ENCODE measurements at regions not wholly inside any gene's neighbourhood (a gene's known extent, or its start where the extent isn't known, plus 50 kb on each side); places are given as distances from the start of the nearest gene placed in this dataset.

GRCh38 chr3:26346497-26346896, 276.1 kb upstream of the LRRC3B start:
- Histone ChIP-seq H3K9me3 (ENCODE audit: control insufficient read depth in 2 of 2, low read length in 2 of 2) (peaks cover 5% of the 10 kb centered on the region in 2 experiments), H3K4me1 (ENCODE audit: control insufficient read depth, insufficient read depth, low read length, poor library complexity, severe bottlenecking) (no peaks in the 10 kb centered on the region), H3K27me3 (ENCODE audit: control insufficient read depth, insufficient read depth, low read length) (no peaks in the 10 kb centered on the region), H3K4me3 (ENCODE audit: low read depth, low read length) (no peak overlapping the region), H3K27ac (ENCODE audit: insufficient read depth, low read length, poor library complexity, severe bottlenecking) (no peak overlapping the region), H3K36me3 (ENCODE audit: control insufficient read depth, insufficient read depth, low read length) (no peaks in the 10 kb centered on the region)
- H3K4me1 Mint-ChIP-seq = no peaks in the 10 kb centered on the region
- H3K4me3 Mint-ChIP-seq = no peak overlapping the region
- no peaks in the 10 kb centered on the region for H3K36me3 Mint-ChIP-seq
- H3K27ac Mint-ChIP-seq = no peak overlapping the region
- DNase-seq (no peak), ATAC-seq (ENCODE audit: low read depth in 2 of 2) (no peak)
- no peaks in the 10 kb centered on the region for H3K27me3 Mint-ChIP-seq
- H3K9me3 Mint-ChIP-seq = peaks cover 0 to 26% (median 6%) of the 10 kb centered on the region in 7 donors

DNA sequence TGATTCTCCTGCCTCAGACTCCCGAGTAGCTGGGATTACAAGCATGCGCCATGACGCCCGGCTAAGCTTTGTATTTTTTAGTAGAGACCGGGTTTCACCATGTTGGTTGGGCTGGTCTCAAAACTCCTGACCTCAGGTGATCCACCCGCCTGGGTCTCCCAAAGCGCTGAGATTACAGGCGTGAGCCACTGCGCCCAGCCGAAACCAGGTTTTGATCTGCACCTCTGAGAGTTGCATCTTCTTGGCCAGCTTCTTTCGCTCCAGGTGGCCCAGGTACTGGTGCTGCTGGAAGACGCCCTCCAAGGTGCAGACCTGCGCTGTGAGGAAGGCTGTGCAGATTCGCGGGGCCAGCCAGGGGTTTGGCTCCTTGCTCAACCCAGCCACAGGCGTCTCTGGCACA, 275.4 kb upstream of the LRRC3B start:
- Histone ChIP-seq H3K27ac (ENCODE audit: insufficient read depth, low read length, poor library complexity, severe bottlenecking) (no peak overlapping the region), H3K27me3 (ENCODE audit: control insufficient read depth, insufficient read depth, low read length) (no peaks in the 10 kb centered on the region), H3K4me3 (ENCODE audit: low read depth, low read length) (no peak overlapping the region), H3K4me1 (ENCODE audit: control insufficient read depth, insufficient read depth, low read length, poor library complexity, severe bottlenecking) (no peaks in the 10 kb centered on the region), H3K36me3 (ENCODE audit: control insufficient read depth, insufficient read depth, low read length) (no peaks in the 10 kb centered on the region), H3K9me3 (ENCODE audit: control insufficient read depth in 2 of 2, low read length in 2 of 2) (peaks cover 5% of the 10 kb centered on the region in 2 experiments)
- no peaks in the 10 kb centered on the region for H3K36me3 Mint-ChIP-seq
- no peak overlapping the region for H3K27ac Mint-ChIP-seq
- no peaks in the 10 kb centered on the region for H3K27me3 Mint-ChIP-seq
- H3K9me3 Mint-ChIP-seq = peaks cover 0 to 26% (median 6%) of the 10 kb centered on the region in 7 donors
- no peak for DNase-seq
- H3K4me1 Mint-ChIP-seq = no peaks in the 10 kb centered on the region
- ATAC-seq (ENCODE audit: low read depth in 2 of 2) = no peak
- H3K4me3 Mint-ChIP-seq = no peak overlapping the region

DNA sequence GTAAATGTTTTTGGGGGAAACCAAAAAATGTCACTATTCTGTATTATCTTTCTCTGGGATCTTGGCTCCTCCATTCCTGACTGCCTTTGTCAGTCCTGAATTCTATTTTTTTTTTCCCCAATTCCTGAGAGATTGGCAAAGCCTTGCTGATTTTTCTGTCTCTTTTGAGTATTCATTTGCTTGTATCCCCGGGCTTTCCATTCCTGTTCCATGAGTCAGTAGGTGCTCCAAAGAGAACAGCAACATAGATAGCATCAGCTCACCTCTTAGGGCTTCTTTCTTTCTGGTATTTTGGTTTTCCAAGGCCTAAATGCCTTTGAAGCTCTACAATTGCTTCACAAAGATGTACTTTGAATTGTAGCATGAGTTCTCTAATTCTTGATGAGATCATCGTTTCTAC, 271.7 kb upstream of the LRRC3B start:
- H3K4me1 Mint-ChIP-seq = no peaks in the 10 kb centered on the region
- no peak overlapping the region for H3K4me3 Mint-ChIP-seq
- no peaks in the 10 kb centered on the region for H3K36me3 ChIP-seq (ENCODE audit: control insufficient read depth, insufficient read depth, low read length)
- H3K4me1 ChIP-seq (ENCODE audit: control insufficient read depth, insufficient read depth, low read length, poor library complexity, severe bottlenecking) = no peaks in the 10 kb centered on the region
- no peaks in the 10 kb centered on the region for H3K36me3 Mint-ChIP-seq
- no peaks in the 10 kb centered on the region for H3K27me3 Mint-ChIP-seq
- peaks cover 5% of the 10 kb centered on the region in 2 experiments for H3K9me3 ChIP-seq (ENCODE audit: control insufficient read depth in 2 of 2, low read length in 2 of 2)
- no peak overlapping the region for H3K4me3 ChIP-seq (ENCODE audit: low read depth, low read length)
- no peak for ATAC-seq (ENCODE audit: low read depth in 2 of 2)
- no peak overlapping the region for H3K27ac Mint-ChIP-seq
- H3K9me3 Mint-ChIP-seq = peaks cover 0 to 38% (median 8%) of the 10 kb centered on the region in 7 donors
- no peak for DNase-seq
- no peak overlapping the region for H3K27ac ChIP-seq (ENCODE audit: insufficient read depth, low read length, poor library complexity, severe bottlenecking)
- H3K27me3 ChIP-seq (ENCODE audit: control insufficient read depth, insufficient read depth, low read length) = no peaks in the 10 kb centered on the region

GRCh38 chr3:26353097-26353496, 269.5 kb upstream of the LRRC3B start:
- Mint-ChIP-seq H3K9me3 (peaks cover 0 to 30% (median 10%) of the 10 kb centered on the region in 7 donors), H3K36me3 (no peaks in the 10 kb centered on the region), H3K4me1 (no peaks in the 10 kb centered on the region), H3K27ac (no peak overlapping the region), H3K27me3 (no peaks in the 10 kb centered on the region), H3K4me3 (no peak overlapping the region)
- DNase-seq = no peak
- H3K27ac ChIP-seq (ENCODE audit: insufficient read depth, low read length, poor library complexity, severe bottlenecking) = no peak overlapping the region
- no peaks in the 10 kb centered on the region for H3K36me3 ChIP-seq (ENCODE audit: control insufficient read depth, insufficient read depth, low read length)
- H3K4me3 ChIP-seq (ENCODE audit: low read depth, low read length) = no peak overlapping the region
- H3K27me3 ChIP-seq (ENCODE audit: control insufficient read depth, insufficient read depth, low read length) = no peaks in the 10 kb centered on the region
- H3K4me1 ChIP-seq (ENCODE audit: control insufficient read depth, insufficient read depth, low read length, poor library complexity, severe bottlenecking) = no peaks in the 10 kb centered on the region
- H3K9me3 ChIP-seq (ENCODE audit: control insufficient read depth in 2 of 2, low read length in 2 of 2) = peaks cover 3 to 5% of the 10 kb centered on the region in 2 experiments
- ATAC-seq (ENCODE audit: low read depth in 2 of 2) = no peak

DNA sequence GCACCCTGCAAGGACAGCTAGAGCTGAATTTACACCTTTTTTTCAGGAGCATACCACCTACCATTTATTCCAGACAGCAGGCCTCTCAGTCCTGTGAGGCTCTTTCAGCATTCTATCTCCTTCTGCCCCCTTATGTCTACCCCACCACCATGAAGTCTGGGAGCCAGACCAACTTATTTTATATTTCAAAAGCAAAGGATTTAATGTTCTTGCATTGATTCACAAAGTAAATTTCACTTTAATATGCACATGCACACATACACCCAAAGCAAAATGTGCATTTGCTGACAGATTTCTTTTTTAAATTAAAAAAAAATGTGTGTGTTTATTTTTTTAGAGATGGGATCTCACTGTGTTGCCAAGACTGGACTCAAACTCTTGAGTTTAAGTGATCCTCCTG, 264.2 kb upstream of the LRRC3B start:
- no peaks in the 10 kb centered on the region for H3K4me1 Mint-ChIP-seq
- H3K9me3 ChIP-seq (ENCODE audit: control insufficient read depth in 2 of 2, low read length in 2 of 2) = no peaks in the 10 kb centered on the region
- DNase-seq = no peak
- no peaks in the 10 kb centered on the region for H3K36me3 ChIP-seq (ENCODE audit: control insufficient read depth, insufficient read depth, low read length)
- H3K27ac ChIP-seq (ENCODE audit: insufficient read depth, low read length, poor library complexity, severe bottlenecking) = no peak overlapping the region
- H3K4me1 ChIP-seq (ENCODE audit: control insufficient read depth, insufficient read depth, low read length, poor library complexity, severe bottlenecking) = no peaks in the 10 kb centered on the region
- H3K27ac Mint-ChIP-seq = no peak overlapping the region
- H3K9me3 Mint-ChIP-seq = peaks cover 0 to 16% (median 6%) of the 10 kb centered on the region in 7 donors
- no peak overlapping the region for H3K4me3 ChIP-seq (ENCODE audit: low read depth, low read length)
- H3K27me3 Mint-ChIP-seq = no peaks in the 10 kb centered on the region
- no peaks in the 10 kb centered on the region for H3K36me3 Mint-ChIP-seq
- H3K27me3 ChIP-seq (ENCODE audit: control insufficient read depth, insufficient read depth, low read length) = no peaks in the 10 kb centered on the region
- ATAC-seq (ENCODE audit: low read depth in 2 of 2) = no peak
- no peak overlapping the region for H3K4me3 Mint-ChIP-seq

GRCh38 chr3:26365706-26366105, 256.9 kb upstream of the LRRC3B start:
- peaks cover 0 to 4% of the 10 kb centered on the region in 2 experiments for H3K9me3 ChIP-seq (ENCODE audit: control insufficient read depth in 2 of 2, low read length in 2 of 2)
- H3K36me3 ChIP-seq (ENCODE audit: control insufficient read depth, insufficient read depth, low read length) = no peaks in the 10 kb centered on the region
- H3K4me3 ChIP-seq (ENCODE audit: low read depth, low read length) = no peak overlapping the region
- DNase-seq (no peak), ATAC-seq (ENCODE audit: low read depth in 2 of 2) (no peak)
- Mint-ChIP-seq H3K4me1 (no peaks in the 10 kb centered on the region), H3K27ac (no peak overlapping the region), H3K4me3 (no peak overlapping the region), H3K9me3 (peaks cover 2 to 18% (median 9%) of the 10 kb centered on the region in 7 donors), H3K36me3 (no peaks in the 10 kb centered on the region), H3K27me3 (no peaks in the 10 kb centered on the region)
- no peak overlapping the region for H3K27ac ChIP-seq (ENCODE audit: insufficient read depth, low read length, poor library complexity, severe bottlenecking)
- H3K4me1 ChIP-seq (ENCODE audit: control insufficient read depth, insufficient read depth, low read length, poor library complexity, severe bottlenecking) = no peaks in the 10 kb centered on the region
- H3K27me3 ChIP-seq (ENCODE audit: control insufficient read depth, insufficient read depth, low read length) = no peaks in the 10 kb centered on the region

DNA sequence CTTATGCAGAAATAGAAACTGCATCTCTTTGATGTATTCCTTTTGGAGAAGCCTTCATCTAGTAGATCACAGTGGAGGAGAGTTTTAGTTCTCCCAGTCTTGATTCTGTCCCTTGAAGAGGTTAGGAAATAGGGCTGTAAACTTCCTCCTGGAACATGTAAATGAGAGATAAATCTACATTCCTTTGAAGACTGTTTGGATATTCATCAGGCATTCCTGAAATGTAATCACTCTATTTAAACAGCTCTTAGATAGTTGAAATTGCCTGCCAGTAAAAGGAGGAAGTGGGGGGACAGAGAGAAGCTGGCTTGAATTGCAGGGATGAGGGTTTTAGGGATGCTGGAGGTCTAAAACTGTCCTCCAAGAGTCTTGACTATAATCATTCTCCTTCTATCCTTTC, 254.3 kb upstream of the LRRC3B start:
- Mint-ChIP-seq H3K9me3 (peaks cover 2 to 23% (median 10%) of the 10 kb centered on the region in 7 donors), H3K27ac (no peak overlapping the region), H3K27me3 (no peaks in the 10 kb centered on the region), H3K4me3 (no peak overlapping the region), H3K4me1 (no peaks in the 10 kb centered on the region), H3K36me3 (no peaks in the 10 kb centered on the region)
- H3K4me1 ChIP-seq (ENCODE audit: control insufficient read depth, insufficient read depth, low read length, poor library complexity, severe bottlenecking) = no peaks in the 10 kb centered on the region
- H3K9me3 ChIP-seq (ENCODE audit: control insufficient read depth in 2 of 2, low read length in 2 of 2) = peaks cover 0 to 4% of the 10 kb centered on the region in 2 experiments
- ATAC-seq (ENCODE audit: low read depth in 2 of 2) (no peak), DNase-seq (no peak)
- no peaks in the 10 kb centered on the region for H3K36me3 ChIP-seq (ENCODE audit: control insufficient read depth, insufficient read depth, low read length)
- H3K27me3 ChIP-seq (ENCODE audit: control insufficient read depth, insufficient read depth, low read length) = no peaks in the 10 kb centered on the region
- H3K27ac ChIP-seq (ENCODE audit: insufficient read depth, low read length, poor library complexity, severe bottlenecking) = no peak overlapping the region
- H3K4me3 ChIP-seq (ENCODE audit: low read depth, low read length) = no peak overlapping the region

GRCh38 chr3:26369133-26369532, 253.4 kb upstream of the LRRC3B start:
- Mint-ChIP-seq H3K4me3 (peak overlapping the region in 1 of 4 donors; percentile 69), H3K36me3 (no peaks in the 10 kb centered on the region), H3K27ac (peak overlapping the region in 1 of 3 donors; percentile 16), H3K27me3 (no peaks in the 10 kb centered on the region), H3K4me1 (no peaks in the 10 kb centered on the region), H3K9me3 (peaks cover 2 to 23% (median 10%) of the 10 kb centered on the region in 7 donors)
- Histone ChIP-seq H3K36me3 (ENCODE audit: control insufficient read depth, insufficient read depth, low read length) (no peaks in the 10 kb centered on the region), H3K27ac (ENCODE audit: insufficient read depth, low read length, poor library complexity, severe bottlenecking) (no peak overlapping the region), H3K27me3 (ENCODE audit: control insufficient read depth, insufficient read depth, low read length) (no peaks in the 10 kb centered on the region), H3K4me1 (ENCODE audit: control insufficient read depth, insufficient read depth, low read length, poor library complexity, severe bottlenecking) (no peaks in the 10 kb centered on the region), H3K4me3 (ENCODE audit: low read depth, low read length) (no peak overlapping the region), H3K9me3 (ENCODE audit: control insufficient read depth in 2 of 2, low read length in 2 of 2) (no peaks in the 10 kb centered on the region)
- ATAC-seq (ENCODE audit: low read depth in 2 of 2) = no peak
- no peak for DNase-seq

All from CD4-positive, CD25-positive, alpha-beta regulatory T cell (primary cell).